ENCODE measurements at regions not wholly inside any gene's neighbourhood (a gene's known extent, or its start where the extent isn't known, plus 50 kb on each side); places are given as distances from the start of the nearest gene placed in this dataset.

DNA sequence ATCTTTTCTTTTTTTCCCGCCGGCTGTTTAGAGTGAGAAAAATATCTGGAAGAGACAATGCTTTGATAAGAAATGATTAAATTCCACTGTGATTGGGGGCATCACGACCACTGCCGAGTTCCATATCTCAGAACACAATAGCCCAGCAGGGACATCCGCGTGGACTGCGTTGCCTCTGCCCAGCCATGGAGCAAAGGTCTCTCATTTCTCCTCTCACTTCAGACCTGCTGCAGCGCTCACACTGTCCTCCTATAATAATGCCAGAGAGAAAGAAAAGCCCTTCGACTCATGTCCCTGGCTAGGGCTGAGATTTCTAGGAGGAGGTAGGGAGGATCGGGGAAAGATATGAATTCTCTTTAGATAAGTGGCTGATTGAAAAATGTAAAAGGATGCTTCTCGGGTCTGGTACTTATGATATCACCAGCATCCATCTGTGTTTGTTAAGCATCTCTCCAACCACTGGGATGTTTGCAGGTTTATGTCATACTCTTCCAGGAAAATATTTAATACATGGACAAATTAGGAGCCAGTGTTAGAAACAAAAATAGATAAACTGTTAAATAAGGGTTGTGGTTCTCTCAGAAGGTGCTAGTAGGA lies 472.9 kb upstream of the AKR1E2 start:
- FAIRE-seq (no peak), DNase-seq (ENCODE audit: low spot score) (peak; percentile 8)

DNA sequence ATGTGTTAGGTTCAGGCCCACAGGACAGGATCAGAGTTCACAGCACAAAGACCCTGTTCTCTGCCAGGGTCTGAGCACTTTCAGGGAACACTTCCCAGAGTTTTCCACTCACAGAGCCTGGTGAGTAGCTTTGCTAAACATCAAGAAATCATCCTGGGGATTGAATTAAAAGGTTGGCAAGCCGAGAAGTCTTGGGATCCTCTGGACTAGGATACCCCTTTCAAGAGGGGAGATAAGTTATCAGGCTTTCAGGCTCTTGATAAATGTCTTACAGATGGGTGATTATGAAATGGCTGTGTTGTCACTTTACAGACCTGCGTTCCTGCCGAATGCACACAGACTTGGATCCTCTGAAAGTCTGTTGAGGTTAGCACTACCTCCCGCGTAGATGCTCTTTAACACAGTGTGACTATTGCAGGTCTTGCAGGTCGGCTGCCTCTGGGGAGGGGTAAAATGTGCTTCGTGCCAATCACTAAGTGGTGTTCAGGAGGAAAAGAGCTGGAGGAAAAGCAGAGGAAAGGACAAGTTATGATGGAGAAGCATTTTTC lies 473.5 kb upstream of the AKR1E2 start:
- FAIRE-seq = peak; percentile 78
- peak; percentile 59 for DNase-seq (ENCODE audit: low spot score)

DNA sequence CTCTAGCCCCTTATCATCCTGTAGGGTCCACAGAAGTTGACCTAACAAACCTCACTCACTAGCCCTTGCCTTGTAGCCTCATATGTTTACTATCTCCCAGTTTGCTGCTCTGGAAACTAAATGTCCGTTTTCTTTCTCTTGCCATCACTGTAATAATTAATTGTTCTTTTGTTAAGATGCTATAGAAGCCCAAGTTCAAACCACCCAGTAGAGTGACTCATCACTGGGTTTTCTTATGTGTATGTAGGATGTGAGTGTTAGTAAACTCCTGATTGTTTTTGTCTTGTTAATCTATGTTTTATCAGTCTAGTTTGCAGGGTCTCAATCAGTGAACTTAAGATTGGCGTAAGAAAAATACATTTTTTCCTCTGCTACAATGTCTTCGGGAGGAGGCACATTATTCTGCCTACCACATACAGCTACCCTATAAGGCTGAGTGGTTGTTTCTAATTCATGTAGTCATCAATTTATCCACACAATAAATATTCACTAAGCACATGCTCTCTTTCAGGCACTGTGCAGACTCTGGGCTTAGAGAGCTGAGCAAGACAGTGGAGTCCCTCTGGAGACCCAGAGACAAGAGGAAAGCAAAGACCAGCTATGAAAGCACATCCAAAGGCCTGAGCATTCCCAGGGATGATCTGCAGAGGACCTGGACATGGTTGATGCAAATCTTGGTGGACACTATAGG lies 474.1 kb upstream of the AKR1E2 start:
- FAIRE-seq = peak; percentile 52
- DNase-seq (ENCODE audit: low spot score) = peak; percentile 42

DNA sequence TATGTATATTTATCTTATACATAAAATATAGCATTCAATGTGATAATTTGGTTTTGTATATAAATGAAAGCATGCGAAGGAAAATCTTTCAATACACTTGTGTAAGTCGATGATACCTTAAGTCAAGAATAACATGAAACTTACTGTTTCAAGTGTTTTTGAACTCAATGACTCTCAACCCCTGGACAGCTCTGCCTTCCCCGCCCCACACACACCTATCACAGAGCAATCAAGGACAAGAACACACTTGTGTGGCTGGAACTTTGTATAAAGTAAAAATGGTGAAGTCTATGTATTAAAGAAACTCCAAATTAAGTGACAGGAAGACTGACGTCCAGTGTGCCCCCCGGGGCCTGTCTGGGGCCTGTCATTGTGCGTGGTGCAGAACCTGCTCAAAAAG lies 478.6 kb upstream of the AKR1E2 start:
- no peak for DNase-seq (ENCODE audit: low spot score)
- no peak for FAIRE-seq

DNA sequence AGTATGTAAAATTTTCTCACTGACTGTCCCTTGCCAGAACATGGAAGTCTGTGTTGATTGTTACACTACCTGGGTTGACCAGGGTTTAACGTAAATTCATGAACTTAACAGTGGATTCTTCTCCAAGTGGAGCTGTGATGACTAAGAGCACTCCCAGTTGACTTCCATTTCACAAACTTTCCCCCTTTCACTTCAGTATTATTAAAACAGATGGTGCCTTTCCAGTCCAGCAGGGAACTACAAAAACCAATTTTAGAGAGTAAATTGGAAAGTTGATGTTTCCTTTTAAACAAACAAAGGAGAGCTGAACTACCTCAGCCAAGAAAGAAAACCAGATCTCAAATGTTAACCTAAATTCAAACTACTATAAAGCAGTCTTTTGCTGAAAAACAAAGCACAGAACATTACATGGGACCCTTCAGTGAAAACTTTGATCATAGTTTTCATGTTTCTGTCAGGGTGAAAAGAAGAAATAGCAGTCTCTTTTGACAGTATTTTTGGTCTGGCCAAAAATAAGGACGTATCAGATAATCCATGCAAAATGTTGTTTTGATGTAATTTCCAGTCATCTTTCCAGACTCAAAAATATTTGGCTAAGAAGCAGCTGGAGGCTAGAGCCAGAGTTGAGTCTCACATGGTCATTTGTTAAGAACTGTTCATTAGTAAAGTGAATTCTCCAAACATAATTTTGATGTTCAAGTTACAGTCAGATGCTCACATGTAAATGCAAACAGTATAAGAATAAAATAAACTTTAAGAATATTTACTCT lies 479.9 kb upstream of the AKR1E2 start:
- DNase-seq (ENCODE audit: low spot score) (no peak), FAIRE-seq (no peak)

DNA sequence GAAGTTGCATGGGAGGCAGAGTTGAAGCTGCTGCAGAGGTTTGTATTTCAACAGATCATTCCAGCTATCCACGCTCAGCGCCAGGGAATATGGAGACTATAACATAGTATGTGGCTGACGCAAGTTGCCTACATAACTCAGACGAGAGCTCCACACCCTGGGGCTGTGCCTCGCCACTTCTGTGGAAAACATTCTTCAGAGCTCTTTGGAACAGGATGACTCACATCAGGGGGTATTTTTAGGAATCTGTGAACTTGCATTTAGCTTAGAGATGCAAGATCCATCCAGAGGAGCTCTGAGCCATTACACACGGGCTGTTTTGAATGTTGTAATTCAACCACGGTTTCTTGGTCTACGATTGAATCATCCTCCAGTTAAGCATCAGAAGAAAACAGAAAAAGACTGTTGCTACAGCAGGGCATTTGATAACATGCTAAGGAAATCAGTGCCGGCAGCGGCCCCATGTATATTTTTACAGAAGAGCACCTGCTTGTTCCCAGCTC lies 481.5 kb upstream of the AKR1E2 start:
- peak; percentile 78 for DNase-seq (ENCODE audit: low spot score)

DNA sequence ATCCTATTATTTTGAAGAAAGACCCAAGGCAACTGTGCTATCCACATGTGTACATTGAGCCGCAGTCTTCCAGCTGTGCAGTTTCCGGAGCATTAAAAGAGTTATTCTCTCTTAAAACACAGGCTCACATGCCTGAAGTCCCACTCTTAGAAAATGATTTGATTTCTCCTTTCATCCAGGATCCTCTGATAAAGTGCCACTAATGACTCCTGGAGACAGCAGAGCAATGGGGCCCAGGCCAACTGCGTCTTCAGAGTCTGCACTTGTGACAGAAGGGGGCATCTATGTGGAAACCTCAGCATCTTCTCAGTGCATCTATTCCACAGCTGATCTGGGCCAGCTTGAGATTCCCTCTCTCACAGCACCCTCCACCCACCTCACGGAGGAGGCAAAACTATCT lies 482.1 kb upstream of the AKR1E2 start:
- FAIRE-seq = no peak
- no peak for DNase-seq (ENCODE audit: low spot score)

More for the DNA sequence above, 481.5 kb upstream of the AKR1E2 start:
- FAIRE-seq = no peak

DNA sequence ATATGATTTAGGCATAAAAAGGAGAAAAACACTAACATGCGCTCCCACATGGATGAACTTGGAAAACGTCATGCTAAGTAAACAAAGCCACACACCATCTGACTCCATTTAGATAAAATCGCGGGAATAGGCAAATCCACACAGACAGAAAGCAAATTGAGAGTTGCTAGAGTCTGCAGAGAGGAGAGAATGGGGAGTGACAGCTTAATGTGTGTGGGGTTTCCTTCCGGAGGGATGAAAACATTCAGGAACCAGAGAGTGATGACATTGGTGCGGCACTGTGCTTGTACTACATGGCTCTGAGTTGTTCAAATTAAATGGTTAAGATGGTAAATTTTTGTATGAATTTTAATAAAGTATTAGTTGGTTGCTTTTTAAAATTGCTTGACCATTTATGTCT lies 482.9 kb upstream of the AKR1E2 start:
- FAIRE-seq = no peak
- DNase-seq (ENCODE audit: low spot score) = no peak

DNA sequence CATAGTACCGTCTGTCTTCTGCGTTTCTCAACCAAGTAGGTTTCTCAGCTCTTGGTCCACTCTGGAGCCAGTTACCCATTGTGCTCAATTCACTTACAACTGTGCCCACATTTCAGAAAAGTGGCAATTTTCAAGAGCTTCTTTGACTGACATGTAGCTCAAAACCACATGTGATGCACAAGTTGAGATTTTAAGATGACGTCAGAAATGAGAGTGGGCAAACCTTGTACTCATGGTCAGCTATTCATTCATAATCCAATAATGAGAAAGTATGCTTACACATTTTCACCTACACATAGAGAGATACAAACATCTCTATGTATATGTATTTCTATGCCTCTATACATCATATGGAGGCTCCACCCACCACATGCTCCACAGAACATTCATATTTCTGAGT lies 487.2 kb upstream of the AKR1E2 start:
- DNase-seq (ENCODE audit: low spot score) (no peak), FAIRE-seq (no peak)

DNA sequence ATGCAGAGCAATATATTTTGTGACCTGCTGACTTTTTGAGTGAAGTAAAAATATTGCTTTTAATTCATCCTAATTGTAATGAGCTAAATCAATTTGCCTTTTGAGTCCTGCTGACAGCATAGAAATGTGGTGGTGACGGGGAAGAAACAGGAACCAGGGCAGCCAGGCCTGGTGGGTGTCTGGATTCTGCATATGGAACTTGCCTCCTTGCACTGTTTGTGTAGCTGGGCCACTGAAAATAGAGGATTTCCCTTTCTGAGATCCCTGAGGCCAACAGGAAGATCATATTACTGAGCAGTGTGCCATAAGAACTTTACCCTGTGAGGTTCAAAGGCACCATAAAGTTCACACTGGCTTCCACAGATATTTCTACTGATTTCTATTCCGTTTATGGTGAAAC lies 488.4 kb upstream of the AKR1E2 start:
- no peak for FAIRE-seq
- DNase-seq (ENCODE audit: low spot score) = no peak

DNA sequence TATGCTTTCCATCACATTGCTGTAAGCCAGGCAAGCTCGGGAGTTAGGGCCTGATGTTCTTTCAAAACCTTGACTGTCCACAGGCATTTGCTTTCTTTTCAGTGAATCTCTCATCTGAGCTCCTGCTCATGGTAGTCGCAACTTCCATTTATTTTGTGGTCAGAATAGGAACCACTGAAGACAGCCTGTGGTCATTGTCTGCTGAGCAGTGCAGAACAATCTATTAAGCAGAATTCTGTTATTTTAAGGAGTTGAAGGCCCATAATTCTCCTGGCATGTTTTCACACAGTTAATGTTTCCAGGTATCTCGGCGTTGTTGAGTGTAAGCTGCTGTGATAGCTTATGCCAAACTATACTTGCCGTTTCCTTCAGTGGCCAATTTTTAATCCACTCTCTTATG lies 491.1 kb upstream of the AKR1E2 start:
- FAIRE-seq (no peak), DNase-seq (ENCODE audit: low spot score) (no peak)

DNA sequence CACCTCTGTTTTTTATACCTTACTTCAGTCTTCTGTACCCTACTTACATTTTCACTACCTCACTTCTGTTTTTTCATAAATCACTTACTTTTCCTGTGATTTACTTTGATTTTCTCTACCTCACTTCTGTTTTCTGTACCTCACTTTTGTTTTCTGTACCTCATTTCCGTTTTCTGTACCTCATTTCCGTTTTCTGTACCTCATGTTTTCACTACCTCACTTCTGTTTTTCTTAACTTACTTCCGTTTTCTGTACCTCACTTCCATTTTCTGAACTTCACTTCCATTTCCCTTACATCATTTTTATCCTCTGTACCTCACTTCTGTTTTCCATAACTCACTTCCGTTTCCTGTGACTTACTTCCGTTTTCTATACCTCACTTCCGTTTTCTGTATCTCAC lies 492.0 kb upstream of the AKR1E2 start:
- DNase-seq (ENCODE audit: low spot score) (no peak), FAIRE-seq (no peak)

DNA sequence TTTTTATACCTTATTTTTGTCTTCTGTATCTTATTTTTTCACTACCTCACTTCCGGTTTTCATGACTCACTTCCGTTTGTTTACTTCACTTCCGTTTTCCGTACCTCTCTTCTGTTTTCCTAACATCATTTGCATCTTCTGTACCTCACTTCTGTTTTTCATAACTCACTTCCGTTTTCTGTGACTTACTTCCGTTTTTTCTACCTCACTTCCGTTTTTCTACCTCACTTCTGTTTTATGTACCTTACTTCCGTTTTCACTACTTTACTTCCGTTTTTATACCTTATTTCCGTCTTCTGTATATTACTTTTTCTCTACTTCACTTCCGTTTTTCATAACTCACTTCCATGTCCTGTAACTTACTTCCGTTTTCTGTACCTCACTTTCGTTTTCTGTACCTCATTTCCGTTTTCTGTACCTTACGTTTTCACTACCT lies 492.5 kb upstream of the AKR1E2 start:
- DNase-seq (ENCODE audit: low spot score) = no peak
- FAIRE-seq = no peak

DNA sequence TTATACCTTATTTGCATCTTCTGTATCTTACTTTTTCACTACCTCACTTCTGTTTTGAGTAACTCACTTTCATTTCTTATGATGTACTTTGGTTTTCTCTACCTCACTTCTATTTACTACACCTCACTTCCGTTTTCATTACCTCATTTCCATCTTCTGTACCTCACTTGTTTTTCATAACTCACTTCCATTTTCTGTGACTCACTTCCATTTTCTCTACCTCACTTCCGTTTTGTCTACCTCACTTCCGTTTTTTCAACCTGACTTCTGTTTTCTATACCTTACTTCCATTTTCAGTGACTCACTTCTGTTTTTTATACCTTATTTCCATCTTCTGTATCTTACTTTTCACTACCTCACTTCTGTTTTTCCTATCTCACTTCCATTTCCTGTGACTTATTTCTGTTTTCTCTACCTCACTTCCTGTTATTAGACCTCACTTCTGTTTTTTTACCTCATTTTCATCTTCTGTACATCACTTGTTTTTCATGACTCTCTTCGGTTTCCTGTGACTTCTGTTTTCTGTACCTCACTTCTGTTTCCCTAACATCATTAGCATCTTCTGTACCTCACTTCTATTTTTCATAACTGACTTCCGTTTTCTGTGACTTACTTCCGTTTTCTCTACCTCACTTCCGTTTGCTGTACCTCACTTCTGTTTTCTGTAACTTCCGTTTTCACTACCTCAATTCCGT lies 493.1 kb upstream of the AKR1E2 start:
- DNase-seq (ENCODE audit: low spot score) (no peak), FAIRE-seq (no peak)

DNA sequence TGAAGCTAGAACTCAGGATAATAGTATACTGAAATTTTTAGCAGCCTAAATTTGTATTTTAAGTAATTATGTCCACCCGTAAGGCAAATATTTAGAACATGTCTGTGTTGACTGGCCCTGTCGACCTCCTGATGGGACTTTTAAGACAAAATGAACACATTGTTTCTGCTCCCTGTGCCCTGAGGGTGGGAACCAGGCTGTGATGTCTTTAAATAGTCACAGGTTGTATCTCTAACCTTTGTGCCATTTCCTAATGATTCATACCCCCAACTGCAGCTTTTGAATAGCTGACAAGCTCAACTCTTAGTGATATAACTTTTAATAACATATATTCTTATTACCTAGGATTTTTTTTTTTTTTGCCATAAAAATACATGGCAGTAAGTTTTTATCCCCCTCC lies 494.9 kb upstream of the AKR1E2 start:
- no peak for FAIRE-seq
- no peak for DNase-seq (ENCODE audit: low spot score)

DNA sequence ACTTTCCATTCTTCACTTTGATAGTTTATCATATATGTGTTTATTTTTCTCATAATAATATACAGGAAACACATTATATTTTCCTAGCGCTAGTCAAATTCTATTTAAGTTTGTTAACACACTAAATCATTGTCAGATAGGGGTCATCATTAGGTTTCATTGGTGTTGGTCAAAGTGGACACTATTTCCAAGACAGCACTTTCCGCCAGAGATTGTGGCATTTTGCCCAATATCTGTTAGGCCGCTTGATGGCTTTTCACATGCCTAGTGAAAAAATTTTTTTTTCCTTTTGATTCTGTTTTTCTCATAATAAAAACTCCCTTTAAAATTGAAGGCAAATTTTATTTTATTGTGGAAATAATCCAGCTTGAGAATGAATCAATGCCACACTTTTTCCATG lies 495.4 kb upstream of the AKR1E2 start:
- DNase-seq (ENCODE audit: low spot score) = no peak
- FAIRE-seq = no peak

DNA sequence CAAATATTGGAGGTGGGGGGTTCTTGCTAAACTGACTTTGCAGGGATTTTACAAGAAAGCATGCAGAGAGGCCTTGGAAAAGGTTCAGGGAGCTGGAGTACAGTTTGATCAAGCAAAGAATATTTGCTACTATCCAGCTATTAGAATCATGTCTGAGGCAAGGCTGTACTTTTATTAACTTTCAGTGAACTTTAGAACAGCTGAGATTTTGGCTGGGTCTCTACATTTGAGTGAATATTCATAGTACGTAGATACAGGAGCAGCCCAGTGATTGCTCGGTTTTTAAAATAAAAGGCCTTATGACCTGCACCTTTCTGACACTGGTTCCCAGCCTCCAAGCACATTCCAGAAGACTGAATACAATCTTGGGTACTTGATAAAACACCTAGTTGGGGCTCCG lies 496.8 kb upstream of the AKR1E2 start:
- DNase-seq (ENCODE audit: low spot score) (no peak), FAIRE-seq (no peak)

DNA sequence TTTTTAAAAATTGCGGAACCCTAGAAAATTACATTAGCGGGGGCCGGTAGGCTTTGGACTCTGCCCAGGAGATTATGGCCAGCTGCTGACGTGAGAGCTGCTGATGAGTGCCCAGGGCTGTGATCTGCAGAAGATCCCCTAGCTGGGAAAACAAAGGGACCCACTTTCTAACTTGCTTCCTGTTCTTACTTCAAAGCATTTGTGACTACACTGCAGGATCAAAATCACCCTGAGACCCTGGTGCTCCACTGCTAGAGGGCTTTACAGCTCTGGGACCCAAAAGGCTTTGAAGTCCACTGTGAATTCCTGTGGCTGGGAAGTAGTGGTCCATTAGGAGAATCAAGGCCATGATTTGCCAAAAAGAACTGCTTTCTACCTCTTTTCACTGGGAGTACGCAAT lies 499.4 kb upstream of the AKR1E2 start:
- no peak for FAIRE-seq

DNA sequence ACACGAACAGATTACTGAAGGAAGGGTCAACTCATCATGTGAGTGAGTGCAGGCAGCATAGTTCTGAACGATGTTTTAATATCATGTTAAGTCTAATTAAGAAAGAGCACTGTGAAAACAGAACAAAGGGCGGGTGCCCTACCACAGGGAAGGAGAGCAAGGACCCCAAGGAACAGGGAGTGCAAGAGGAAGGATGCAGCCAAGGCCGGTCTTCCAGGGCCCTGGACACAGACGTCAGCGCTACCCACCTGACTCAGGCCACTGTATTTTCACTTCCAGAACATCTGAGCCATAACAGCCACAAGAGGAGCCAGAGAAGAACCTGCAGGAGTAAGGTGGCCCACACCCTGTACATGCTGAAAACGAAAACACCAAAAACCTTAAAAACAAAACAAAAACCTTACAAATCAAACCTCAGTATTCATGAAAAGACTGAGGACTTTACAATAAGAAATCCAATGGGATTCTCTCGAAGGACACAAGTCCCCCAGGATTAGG lies 506.1 kb upstream of the AKR1E2 start:
- FAIRE-seq (no peak), DNase-seq (ENCODE audit: low spot score) (no peak)

More for the DNA sequence above, 499.4 kb upstream of the AKR1E2 start:
- no peak for DNase-seq (ENCODE audit: low spot score)

DNA sequence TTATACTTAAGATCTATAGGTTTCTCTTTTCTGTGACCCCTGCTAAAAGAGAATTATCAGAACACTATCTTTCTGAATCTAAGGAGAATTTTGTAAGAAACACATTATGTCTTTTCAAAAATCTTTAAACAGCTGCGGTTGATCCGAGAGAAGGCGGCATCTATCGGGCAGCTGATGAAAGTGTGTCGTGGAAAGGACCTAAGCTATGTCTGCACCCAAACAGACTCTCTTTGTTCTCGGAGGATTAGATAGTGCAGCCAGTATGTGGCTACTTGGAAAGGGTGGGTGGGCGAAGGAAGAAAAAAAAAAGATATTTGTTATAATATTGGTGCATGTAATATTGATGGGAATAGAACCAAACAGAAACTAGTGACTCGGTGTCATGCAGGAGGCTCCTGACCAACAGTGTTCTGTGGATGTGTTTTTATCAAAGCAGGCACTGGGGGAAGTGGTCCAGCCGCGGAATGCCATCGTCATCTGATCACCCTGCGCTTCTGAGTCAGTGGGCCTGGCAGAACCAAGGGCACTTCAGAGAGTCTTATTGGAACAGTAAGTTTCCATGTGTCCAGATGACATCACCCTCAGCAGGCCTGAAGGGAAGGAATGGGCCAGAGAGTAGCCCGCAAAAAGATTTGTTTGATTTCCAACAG lies 509.7 kb upstream of the AKR1E2 start:
- DNase-seq (ENCODE audit: low spot score) (no peak), FAIRE-seq (no peak)

DNA sequence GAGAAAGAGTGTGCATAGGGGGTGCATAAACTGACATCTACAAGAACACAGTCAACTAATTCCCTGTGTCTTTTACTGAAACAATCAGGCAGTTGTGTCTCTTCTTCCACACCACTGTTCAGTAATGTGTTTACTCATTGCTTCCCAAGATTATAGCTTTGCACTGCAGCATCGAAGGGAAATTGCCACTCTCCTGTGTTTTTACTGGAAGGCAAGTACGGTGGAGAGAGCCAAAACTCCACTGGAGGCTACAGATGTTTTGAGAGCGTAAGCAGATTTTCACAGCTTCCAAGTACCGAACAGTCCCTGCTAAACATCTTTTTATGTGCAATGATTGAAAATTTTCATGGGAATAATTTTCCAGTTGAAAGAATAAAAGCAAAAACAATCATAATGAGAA lies 510.5 kb upstream of the AKR1E2 start:
- no peak for DNase-seq (ENCODE audit: low spot score)
- FAIRE-seq = no peak
